Lower leg skin (tissue), 4 donors: ENCODE measurements at regions not wholly inside any gene's neighbourhood (a gene's known extent, or its start where the extent isn't known, plus 50 kb on each side); places are given as distances from the start of the nearest gene placed in this dataset.

Experiments
- DNase-seq, 2 donors: peaks; one replicate each; pipeline ENCODE4 v3.0.0-alpha.2; 2019; ENCODE audit warnings: low spot score in 2 of 2
- H3K4me3 ChIP-seq: fragments of 200-600 bp; sonication (generic); 2 replicates; pipeline ENCODE4 v1.5.1; 2017; ENCODE audit warnings: mild to moderate bottlenecking, low read depth; ENCODE audit not compliant: poor library complexity, severe bottlenecking
- CTCF ChIP-seq, 3 donors: fragments of 450-650 bp; IDR thresholded peaks; one replicate each; pipeline ENCODE4 v1.5.1; 2016; ENCODE audit warnings: antibody characterized with exemption in 3 of 3, mild to moderate bottlenecking in 3 of 3, moderate library complexity in 2 of 3
- POLR2A ChIP-seq, 2 donors: fragments of 450-650 bp; IDR thresholded peaks; one replicate each; pipeline ENCODE4 v1.6.1; 2016 to 2017; ENCODE audit warnings: antibody characterized with exemption in 2 of 2, mild to moderate bottlenecking in 1 of 2, moderate library complexity in 1 of 2
- WGBS, 2 donors: methylation state at CpG; one replicate each; pipeline ENCODE4 v1.1.5; 2018; 5-methylcytosine and 5-hydroxymethylcytosine counted together
- intact Hi-C: fragments of 100-400 bp; cut with DNase I; formaldehyde crosslinking; loops from one replicate; pipeline ENCODE4 v1.15.0; 2023; ENCODE audit warnings: low total_unique reads

GRCh38 chr4:129342819-129343408, 247.0 kb downstream of the C4orf33 start:
- H3K4me3 ChIP-seq = no peak overlapping the region
- 32 to 33% methylated on average over 5 of the region's 5 CpGs for WGBS, 2 donors
- no peak for TF ChIP-seq POLR2A (IDR thresholded peaks at IDR 0.05)
- DNase-seq = no peak
- intact Hi-C loops = no loop called here

DNA sequence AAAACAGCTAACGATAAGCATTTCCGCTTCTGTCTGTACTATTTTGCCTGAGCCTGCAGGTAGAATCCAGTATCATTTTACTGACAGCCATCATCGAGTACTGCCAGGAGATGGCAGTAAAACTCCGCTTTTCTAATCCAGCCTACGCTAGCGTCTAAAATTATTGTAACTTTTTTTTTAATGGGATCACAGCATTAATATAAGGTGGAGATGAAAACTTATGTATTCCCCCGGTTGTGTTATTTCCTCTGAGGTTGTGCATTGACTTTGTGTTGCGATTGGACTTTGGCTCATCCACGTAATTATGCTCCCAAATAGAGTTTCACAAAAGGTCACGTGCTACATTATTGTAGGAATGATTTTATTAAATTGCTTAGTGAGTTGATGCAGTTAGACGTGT, 248.1 kb downstream of the C4orf33 start:
- 28 to 32% methylated on average over 11 of the region's 11 CpGs for WGBS, 2 donors
- intact Hi-C loops = no loop called here
- no peak overlapping the region for H3K4me3 ChIP-seq
- DNase-seq = no peak
- no peak for TF ChIP-seq CTCF (IDR thresholded peaks at IDR 0.05)
- TF ChIP-seq POLR2A (IDR thresholded peaks at IDR 0.05) = no peak

- intact Hi-C loops = no loop called here
- TF ChIP-seq CTCF (IDR thresholded peaks at IDR 0.05) (no peak), POLR2A (IDR thresholded peaks at IDR 0.05) (no peak)
- no peak for DNase-seq
- no peak overlapping the region for H3K4me3 ChIP-seq
- WGBS, 2 donors = 86 to 91% methylated on average over 4 of the region's 4 CpGs
Measured at GRCh38 chr4:129345609-129346008, 249.7 kb downstream of the C4orf33 start.

DNA sequence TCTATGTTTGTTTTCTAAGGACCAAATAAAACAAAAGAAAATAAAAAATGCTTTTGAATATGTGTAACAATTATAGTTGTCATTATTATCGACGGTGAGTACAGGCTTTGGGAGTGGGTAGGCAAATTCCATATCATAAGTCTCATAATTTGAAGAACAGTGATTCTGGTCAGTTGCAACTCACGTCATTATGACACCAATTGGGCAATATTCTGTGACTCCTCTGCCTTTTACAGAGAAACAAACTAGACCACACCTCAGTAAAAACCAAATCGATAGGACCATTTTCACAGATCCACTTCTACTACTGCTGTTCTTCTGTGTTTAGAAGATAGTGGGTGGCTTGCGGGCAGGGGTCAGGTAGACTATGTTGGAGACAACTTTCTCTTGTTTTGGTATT, 250.1 kb downstream of the C4orf33 start:
- WGBS, 2 donors = 79 to 89% methylated on average over 5 of the region's 5 CpGs
- no peak for DNase-seq
- TF ChIP-seq POLR2A (IDR thresholded peaks at IDR 0.05) (no peak), CTCF (IDR thresholded peaks at IDR 0.05) (no peak)
- intact Hi-C loops = no loop called here
- no peak overlapping the region for H3K4me3 ChIP-seq

DNA sequence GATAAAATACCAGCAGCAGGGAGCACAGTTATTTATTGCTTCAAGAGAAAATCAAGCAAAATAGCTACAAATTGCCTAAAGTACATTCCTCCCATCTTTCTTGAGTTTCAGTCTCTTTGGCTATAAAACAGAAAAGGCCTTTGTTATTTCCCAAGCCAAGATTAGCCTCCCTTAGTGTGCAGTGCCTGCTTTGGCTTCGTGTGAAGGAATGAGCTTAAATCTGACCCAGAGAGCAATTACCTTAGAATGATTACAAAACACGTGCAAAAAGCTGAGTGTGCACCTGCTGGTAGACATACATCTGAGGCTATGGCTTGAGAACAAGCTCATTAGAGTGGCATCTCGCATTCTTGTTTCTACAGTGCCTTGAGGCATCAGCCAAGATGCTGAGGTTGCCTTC, 250.8 kb downstream of the C4orf33 start:
- TF ChIP-seq POLR2A (IDR thresholded peaks at IDR 0.05) (no peak), CTCF (IDR thresholded peaks at IDR 0.05) (no peak)
- H3K4me3 ChIP-seq = no peak overlapping the region
- no peak for DNase-seq
- 44 to 45% methylated on average over 3 of the region's 3 CpGs for WGBS, 2 donors
- intact Hi-C loops = no loop called here

- 65% methylated on average over 8 of the region's 8 CpGs for WGBS, 2 donors
- intact Hi-C loops = no loop called here
- TF ChIP-seq CTCF (IDR thresholded peaks at IDR 0.05) = no peak
- no peak for TF ChIP-seq POLR2A (IDR thresholded peaks at IDR 0.05)
- DNase-seq = no peak
- no peak overlapping the region for H3K4me3 ChIP-seq
Measured at GRCh38 chr4:129350834-129351721, 255.1 kb downstream of the C4orf33 start.
